Right atrium auricular region (tissue), 2 donors: ENCODE measurements at regions not wholly inside any gene's neighbourhood (a gene's known extent, or its start where the extent isn't known, plus 50 kb on each side); places are given as distances from the start of the nearest gene placed in this dataset.

Experiments used
- DNase-seq: peaks from one replicate; pipeline ENCODE4 v3.0.0-alpha.2; 2019; ENCODE audit warnings: low spot score
- H3K27ac ChIP-seq, 2 donors: fragments of 200-600 bp; sonication (generic); 1 replicate in 1 of 2; 2 replicates in 1 of 2; pipeline ENCODE4 v1.5.1; 2016 to 2019
- H3K27me3 ChIP-seq, 2 donors: fragments of 200-600 bp; sonication (generic); one replicate each; pipeline versions ENCODE4 v1.5.1 to v1.6.0; 2017 to 2019
- H3K36me3 ChIP-seq: fragments of 200-600 bp; sonication (generic); one replicate; pipeline ENCODE4 v1.5.1; 2016
- H3K4me1 ChIP-seq, 2 donors: fragments of 200-600 bp; sonication (generic); one replicate each; pipeline versions ENCODE4 v1.5.1 to v1.6.0; 2017 to 2019
- H3K4me3 ChIP-seq, 2 donors: fragments of 200-600 bp; sonication (generic); 1 replicate in 1 of 2; 2 replicates in 1 of 2; pipeline ENCODE4 v1.5.1; 2017 to 2019; ENCODE audit warnings: mild to moderate bottlenecking in 1 of 2, moderate library complexity in 1 of 2
- H3K9me3 ChIP-seq, 2 donors: fragments of 200-600 bp; sonication (generic); one replicate each; pipeline ENCODE4 v1.5.1; 2019
- TF ChIP-seq, protein P1 (sequence below), 2 donors: fragments of 200-600 bp; sonication (generic); IDR thresholded peaks; one replicate each; pipeline ENCODE4 v1.5.1; 2019; ENCODE audit warnings: antibody characterized with exemption in 2 of 2

DNA sequence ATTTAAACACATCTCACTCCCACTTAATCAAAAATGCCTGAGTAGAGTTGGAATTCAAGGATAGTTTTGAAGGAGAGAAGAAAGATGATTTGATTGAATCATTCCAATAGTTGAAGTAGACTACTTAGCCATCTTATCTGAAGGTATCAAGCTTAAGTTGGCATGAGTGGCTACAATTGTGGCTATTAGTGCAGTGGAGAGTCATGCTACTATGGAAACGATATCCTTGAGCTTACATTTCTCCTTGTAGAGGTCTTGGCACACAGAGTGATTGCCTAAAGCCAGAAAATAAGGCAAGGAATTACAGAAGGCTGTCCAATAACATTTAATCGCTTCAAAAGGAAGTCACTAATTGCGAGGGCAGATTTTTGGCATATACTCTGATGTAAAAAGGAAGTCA, 1022.7 kb downstream of the IGSF11 start:
- no peak overlapping the region for H3K27ac ChIP-seq
- H3K9me3 ChIP-seq = peaks cover 0 to under 1% of the 10 kb centered on the region in 2 donors
- H3K27me3 ChIP-seq = no peaks in the 10 kb centered on the region
- no peaks in the 10 kb centered on the region for H3K36me3 ChIP-seq
- TF ChIP-seq, protein P1, sequence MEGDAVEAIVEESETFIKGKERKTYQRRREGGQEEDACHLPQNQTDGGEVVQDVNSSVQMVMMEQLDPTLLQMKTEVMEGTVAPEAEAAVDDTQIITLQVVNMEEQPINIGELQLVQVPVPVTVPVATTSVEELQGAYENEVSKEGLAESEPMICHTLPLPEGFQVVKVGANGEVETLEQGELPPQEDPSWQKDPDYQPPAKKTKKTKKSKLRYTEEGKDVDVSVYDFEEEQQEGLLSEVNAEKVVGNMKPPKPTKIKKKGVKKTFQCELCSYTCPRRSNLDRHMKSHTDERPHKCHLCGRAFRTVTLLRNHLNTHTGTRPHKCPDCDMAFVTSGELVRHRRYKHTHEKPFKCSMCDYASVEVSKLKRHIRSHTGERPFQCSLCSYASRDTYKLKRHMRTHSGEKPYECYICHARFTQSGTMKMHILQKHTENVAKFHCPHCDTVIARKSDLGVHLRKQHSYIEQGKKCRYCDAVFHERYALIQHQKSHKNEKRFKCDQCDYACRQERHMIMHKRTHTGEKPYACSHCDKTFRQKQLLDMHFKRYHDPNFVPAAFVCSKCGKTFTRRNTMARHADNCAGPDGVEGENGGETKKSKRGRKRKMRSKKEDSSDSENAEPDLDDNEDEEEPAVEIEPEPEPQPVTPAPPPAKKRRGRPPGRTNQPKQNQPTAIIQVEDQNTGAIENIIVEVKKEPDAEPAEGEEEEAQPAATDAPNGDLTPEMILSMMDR (IDR thresholded peaks at IDR 0.05) = no peak
- no peak for DNase-seq
- H3K4me1 ChIP-seq = no peaks in the 10 kb centered on the region
- no peak overlapping the region for H3K4me3 ChIP-seq

DNA sequence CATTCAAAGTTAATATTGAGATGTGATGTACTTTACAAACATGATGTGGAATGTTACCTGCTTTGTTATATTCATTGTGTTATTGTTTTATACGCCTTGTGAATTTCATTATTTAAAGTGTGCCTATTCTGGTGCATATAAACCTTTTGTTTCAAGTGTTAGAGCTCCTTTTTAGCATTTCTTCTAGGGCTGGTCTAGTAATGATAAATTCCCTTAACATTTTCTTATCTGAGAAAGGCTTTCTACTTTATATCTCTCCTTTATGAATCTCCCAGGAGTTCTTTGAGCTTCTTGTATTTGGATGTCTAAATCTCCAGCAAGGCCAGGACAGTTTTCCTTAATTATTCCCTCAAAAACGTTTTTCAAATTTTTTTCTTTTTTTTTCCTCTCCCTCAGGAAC, 1005.6 kb downstream of the IGSF11 start:
- H3K4me3 ChIP-seq = no peak overlapping the region
- no peaks in the 10 kb centered on the region for H3K4me1 ChIP-seq
- no peaks in the 10 kb centered on the region for H3K27me3 ChIP-seq
- H3K27ac ChIP-seq = no peak overlapping the region
- TF ChIP-seq, protein P1 (IDR thresholded peaks at IDR 0.05) = no peak
- no peak for DNase-seq
- H3K9me3 ChIP-seq = peaks cover 0 to 61% of the 10 kb centered on the region in 2 donors
- H3K36me3 ChIP-seq = no peaks in the 10 kb centered on the region

DNA sequence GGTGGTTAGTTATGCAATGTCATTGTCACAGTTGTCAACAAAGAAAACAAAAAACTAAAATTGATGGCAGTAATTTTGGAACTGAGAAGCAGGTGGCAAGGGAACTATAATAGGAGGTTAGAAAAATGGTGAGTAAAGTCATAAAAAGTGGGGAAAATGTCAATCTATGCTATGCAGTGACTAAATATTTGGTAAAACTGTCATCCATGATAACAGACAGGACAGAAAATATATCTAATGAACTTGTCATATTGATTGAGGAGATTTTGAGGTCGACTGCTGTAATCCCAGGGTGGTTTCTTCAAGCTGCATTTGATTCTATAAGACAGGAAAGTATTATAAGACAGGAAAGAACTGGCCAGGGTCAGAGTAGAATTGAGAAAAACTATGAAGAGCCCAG, 998.4 kb downstream of the IGSF11 start:
- Histone ChIP-seq H3K36me3 (no peaks in the 10 kb centered on the region), H3K4me1 (no peaks in the 10 kb centered on the region), H3K4me3 (no peak overlapping the region), H3K27ac (no peak overlapping the region), H3K9me3 (peaks cover 0 to 24% of the 10 kb centered on the region in 2 donors), H3K27me3 (no peaks in the 10 kb centered on the region)
- TF ChIP-seq, protein P1 (IDR thresholded peaks at IDR 0.05) = no peak
- no peak for DNase-seq

DNA sequence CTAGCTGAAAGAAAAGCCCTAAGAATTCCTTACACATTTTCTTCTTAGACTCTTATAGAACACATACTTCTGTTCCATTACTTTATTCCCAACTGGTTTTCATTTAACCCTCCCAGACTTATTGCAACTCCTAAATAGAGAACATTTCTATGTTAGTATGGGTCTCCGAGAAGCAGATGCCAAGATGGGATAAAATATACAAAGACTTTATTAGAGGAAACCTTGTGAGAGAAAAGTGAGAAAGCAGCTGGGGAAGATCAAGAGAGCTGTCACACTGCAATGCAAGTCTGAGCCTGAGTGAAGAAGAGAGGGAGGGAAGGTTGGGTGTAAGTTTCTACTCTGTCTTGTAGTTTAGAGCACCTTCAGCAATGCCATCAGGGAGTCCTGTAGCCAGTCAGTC, 979.3 kb downstream of the IGSF11 start:
- no peak for DNase-seq
- TF ChIP-seq, protein P1 (IDR thresholded peaks at IDR 0.05) = no peak
- no peaks in the 10 kb centered on the region for H3K36me3 ChIP-seq
- no peak overlapping the region for H3K4me3 ChIP-seq
- peaks cover 0 to 3% of the 10 kb centered on the region in 2 donors for H3K9me3 ChIP-seq
- H3K27me3 ChIP-seq = no peaks in the 10 kb centered on the region
- H3K4me1 ChIP-seq = no peaks in the 10 kb centered on the region
- no peak overlapping the region for H3K27ac ChIP-seq

DNA sequence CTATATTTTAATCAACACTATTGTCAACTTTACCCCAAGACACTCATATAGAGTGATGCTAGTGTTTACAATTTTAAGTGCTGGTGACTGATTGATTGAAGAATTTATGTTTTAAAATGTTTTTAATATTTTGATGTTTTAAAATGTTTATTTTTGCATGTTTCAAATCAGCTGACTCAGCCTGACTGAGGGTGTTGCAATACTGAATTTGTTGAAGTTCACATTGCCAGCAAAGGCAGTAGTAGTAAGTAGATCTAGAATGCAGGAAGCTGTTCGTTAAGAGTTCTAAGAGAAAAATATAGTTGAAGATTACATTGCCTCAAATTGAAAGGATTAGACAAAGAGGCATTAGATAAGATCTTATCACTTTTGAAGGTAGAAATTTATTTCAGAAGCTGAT, 977.6 kb downstream of the IGSF11 start:
- Histone ChIP-seq H3K27ac (no peak overlapping the region), H3K9me3 (no peaks in the 10 kb centered on the region), H3K36me3 (no peaks in the 10 kb centered on the region), H3K4me3 (no peak overlapping the region), H3K4me1 (no peaks in the 10 kb centered on the region), H3K27me3 (no peaks in the 10 kb centered on the region)
- TF ChIP-seq, protein P1 (IDR thresholded peaks at IDR 0.05) = no peak
- no peak for DNase-seq

DNA sequence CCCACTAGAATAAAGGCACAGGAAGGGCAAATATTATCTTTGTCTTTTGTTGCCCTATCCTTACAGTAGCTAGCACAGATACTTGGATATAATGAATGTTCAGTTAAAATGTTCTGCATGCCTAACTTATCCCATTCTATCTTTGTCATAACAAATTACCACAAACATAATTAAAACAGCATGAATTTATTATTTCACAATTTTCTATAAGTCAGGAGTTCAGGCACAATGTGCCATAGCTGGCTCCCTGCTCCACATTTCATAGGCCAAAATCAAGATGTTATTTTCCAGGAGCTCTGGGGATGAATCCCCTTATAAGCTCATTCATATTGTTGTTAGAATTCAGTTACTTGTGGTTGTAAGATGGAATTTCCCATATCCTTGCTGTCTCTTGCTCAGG, 975.5 kb downstream of the IGSF11 start:
- Histone ChIP-seq H3K4me3 (no peak overlapping the region), H3K9me3 (no peaks in the 10 kb centered on the region), H3K4me1 (no peaks in the 10 kb centered on the region), H3K27ac (no peak overlapping the region), H3K27me3 (no peaks in the 10 kb centered on the region), H3K36me3 (no peaks in the 10 kb centered on the region)
- TF ChIP-seq, protein P1 (IDR thresholded peaks at IDR 0.05) = no peak
- no peak for DNase-seq
